Mesenchymal stem cell (in vitro differentiated cells and primary cell): ENCODE measurements at regions not wholly inside any gene's neighbourhood (a gene's known extent, or its start where the extent isn't known, plus 50 kb on each side); places are given as distances from the start of the nearest gene placed in this dataset.

Experiments used
- DNase-seq: peaks from one replicate; pipeline ENCODE4 v3.0.0-alpha.2; 2013
- H2AFZ ChIP-seq: one replicate; pipeline ENCODE4 v1.6.1; 2013; ENCODE audit warnings: low read depth, mild to moderate bottlenecking, control low read depth, inconsistent platforms, low read length, moderate library complexity
- H2AK5ac ChIP-seq: 2 replicates; pipeline ENCODE4 v1.6.1; 2013; ENCODE audit warnings: low read length, moderate library complexity, mild to moderate bottlenecking, inconsistent platforms; ENCODE audit not compliant: severe bottlenecking
- H2BK120ac ChIP-seq: one replicate; pipeline ENCODE4 v1.6.1; 2013; ENCODE audit warnings: low read depth, mild to moderate bottlenecking, inconsistent platforms, low read length, moderate library complexity
- H2BK12ac ChIP-seq, 2 experiments: one replicate each; pipeline ENCODE4 v1.6.1; 2013; ENCODE audit warnings: inconsistent platforms in 2 of 2, low read length in 2 of 2, mild to moderate bottlenecking in 2 of 2, moderate library complexity in 2 of 2, control low read depth in 1 of 2
- H2BK15ac ChIP-seq: one replicate; pipeline ENCODE4 v1.6.1; 2013; ENCODE audit warnings: mild to moderate bottlenecking, low read depth, inconsistent platforms; ENCODE audit not compliant: poor library complexity, severe bottlenecking
- H2BK5ac ChIP-seq: 2 replicates; pipeline ENCODE4 v1.6.1; 2013; ENCODE audit warnings: low read depth, mild to moderate bottlenecking, low read length, control low read depth, inconsistent platforms; ENCODE audit not compliant: poor library complexity, severe bottlenecking
- H3K14ac ChIP-seq, 2 experiments: one replicate each; pipeline ENCODE4 v1.6.1; 2013; ENCODE audit warnings: inconsistent platforms in 2 of 2, low read length in 2 of 2, control low read depth in 1 of 2, mild to moderate bottlenecking in 1 of 2, moderate library complexity in 1 of 2
- H3K18ac ChIP-seq, 2 experiments: one replicate each; pipeline ENCODE4 v1.6.1; 2013; ENCODE audit warnings: inconsistent platforms in 2 of 2, low read length in 2 of 2, control low read depth in 1 of 2, low read depth in 1 of 2, mild to moderate bottlenecking in 1 of 2
- H3K23ac ChIP-seq, 2 experiments: one replicate each; pipeline ENCODE4 v1.6.1; 2013; ENCODE audit warnings: inconsistent platforms in 2 of 2, low read length in 2 of 2, mild to moderate bottlenecking in 2 of 2, moderate library complexity in 2 of 2, control low read depth in 1 of 2
- H3K27ac ChIP-seq: 2 replicates; pipeline ENCODE4 v1.5.1; 2013; ENCODE audit warnings: mild to moderate bottlenecking, moderate library complexity, low read length, control low read depth, inconsistent platforms; ENCODE audit not compliant: poor library complexity, severe bottlenecking
- H3K27me3 ChIP-seq, 2 experiments: 2 replicates each; pipeline versions ENCODE4 v1.6.1 to v1.7.0; 2013; ENCODE audit warnings: low read length in 2 of 2, mild to moderate bottlenecking in 2 of 2, moderate library complexity in 2 of 2, control low read depth in 1 of 2, inconsistent platforms in 1 of 2; ENCODE audit not compliant: control insufficient read depth in 1 of 2, insufficient read depth in 1 of 2
- H3K36me3 ChIP-seq, 2 experiments: 2 replicates each; pipeline versions ENCODE4 v1.6.1 to v1.7.0; 2013; ENCODE audit warnings: low read length in 2 of 2, control low read depth in 1 of 2, inconsistent platforms in 1 of 2, low read depth in 1 of 2, mild to moderate bottlenecking in 1 of 2; ENCODE audit not compliant: insufficient read depth in 2 of 2, control insufficient read depth in 1 of 2
- H3K4ac ChIP-seq, 2 experiments: one replicate each; pipeline ENCODE4 v1.6.1; 2013; ENCODE audit warnings: inconsistent platforms in 2 of 2, low read length in 2 of 2, mild to moderate bottlenecking in 2 of 2, moderate library complexity in 2 of 2, control low read depth in 1 of 2, low read depth in 1 of 2
- H3K4me1 ChIP-seq: 2 replicates; pipeline ENCODE4 v1.6.1; 2013; ENCODE audit warnings: low read depth, low read length, control low read depth; ENCODE audit not compliant: control insufficient read depth, insufficient read depth
- H3K4me2 ChIP-seq: 2 replicates; pipeline ENCODE4 v1.6.1; 2013; ENCODE audit warnings: low read length, mild to moderate bottlenecking, inconsistent platforms; ENCODE audit not compliant: poor library complexity, severe bottlenecking
- H3K4me3 ChIP-seq, 2 experiments: 2 replicates each; pipeline versions ENCODE4 v1.5.1 to v1.7.0; 2013; ENCODE audit warnings: low read length in 2 of 2, mild to moderate bottlenecking in 2 of 2, control low read depth in 1 of 2, low read depth in 1 of 2; ENCODE audit not compliant: insufficient read depth in 1 of 2
- H3K79me1 ChIP-seq: replicated peaks from 2 replicates; pipeline ENCODE4 v1.6.1; 2013; ENCODE audit warnings: mild to moderate bottlenecking, control low read depth, low read length, inconsistent platforms; ENCODE audit not compliant: poor library complexity, severe bottlenecking
- H3K9ac ChIP-seq: 2 replicates; pipeline ENCODE4 v1.7.0; 2013; ENCODE audit warnings: mild to moderate bottlenecking, low read length, moderate library complexity
- H3K9me3 ChIP-seq: 2 replicates; pipeline ENCODE4 v1.7.0; 2013; ENCODE audit warnings: mild to moderate bottlenecking, low read length; ENCODE audit not compliant: control insufficient read depth
- H4K8ac ChIP-seq: one replicate; pipeline ENCODE4 v1.6.1; 2013; ENCODE audit warnings: inconsistent platforms, mild to moderate bottlenecking, low read length, moderate library complexity
- H4K91ac ChIP-seq: one replicate; pipeline ENCODE4 v1.6.1; 2013; ENCODE audit warnings: mild to moderate bottlenecking, low read length, inconsistent platforms
- WGBS: methylation state at CpG from one replicate; pipeline ENCODE4 v1.1.7; 2013; ENCODE audit warnings: mixed read lengths; 5-methylcytosine and 5-hydroxymethylcytosine counted together

- no peak overlapping the region for H3K9ac ChIP-seq
- no peak overlapping the region for H2BK15ac ChIP-seq
- H3K4me1 ChIP-seq: no peaks in the 10 kb centered on the region
- 69% methylated on average over 2 of the region's 2 CpGs for WGBS
- H3K18ac ChIP-seq: no peak overlapping the region
- H3K79me1 ChIP-seq: no peaks in the 10 kb centered on the region
- H3K27ac ChIP-seq: no peak overlapping the region
- no peaks in the 10 kb centered on the region for H3K36me3 ChIP-seq
- no peak overlapping the region for H3K14ac ChIP-seq
- H4K91ac ChIP-seq: no peak overlapping the region
- H3K4me2 ChIP-seq: no peak overlapping the region
- H2AK5ac ChIP-seq: no peak overlapping the region
- DNase-seq: no peak
- H4K8ac ChIP-seq: no peak overlapping the region
- no peaks in the 10 kb centered on the region for H3K27me3 ChIP-seq
- H3K23ac ChIP-seq: no peak overlapping the region
- H3K4me3 ChIP-seq: no peak overlapping the region
- H3K9me3 ChIP-seq: peaks cover 17% of the 10 kb centered on the region
- no peak overlapping the region for H2BK120ac ChIP-seq
- no peak overlapping the region for H2AFZ ChIP-seq
- H2BK5ac ChIP-seq: no peak overlapping the region
- H3K4ac ChIP-seq: no peak overlapping the region
- no peak overlapping the region for H2BK12ac ChIP-seq
Observed at GRCh38 chr3:945738-946137, 147.1 kb upstream of the CNTN6 start.

- Histone ChIP-seq H2BK15ac (no peak overlapping the region), H2AK5ac (no peak overlapping the region), H2BK120ac (no peak overlapping the region), H3K9ac (no peak overlapping the region), H3K27me3 (no peaks in the 10 kb centered on the region), H3K23ac (no peak overlapping the region), H2BK12ac (no peak overlapping the region), H3K4ac (no peak overlapping the region), H3K9me3 (peaks cover 5% of the 10 kb centered on the region), H3K79me1 (no peaks in the 10 kb centered on the region), H4K8ac (no peak overlapping the region), H3K27ac (no peak overlapping the region), H3K14ac (no peak overlapping the region), H3K4me1 (no peaks in the 10 kb centered on the region), H3K18ac (no peak overlapping the region), H2AFZ (no peak overlapping the region), H3K4me2 (no peak overlapping the region), H3K4me3 (no peak overlapping the region), H4K91ac (no peak overlapping the region), H3K36me3 (no peaks in the 10 kb centered on the region), H2BK5ac (no peak overlapping the region)
- WGBS: 75% methylated on average over 1 of the region's 1 CpG
- no peak for DNase-seq
Observed at GRCh38 chr3:952906-953305, 139.9 kb upstream of the CNTN6 start.

GRCh38 chr3:963255-963654 lies 129.6 kb upstream of the CNTN6 start:
- H3K36me3 ChIP-seq: no peaks in the 10 kb centered on the region
- H2AFZ ChIP-seq: no peak overlapping the region
- no peak overlapping the region for H3K4me3 ChIP-seq
- no peak overlapping the region for H3K23ac ChIP-seq
- H3K4me2 ChIP-seq: no peak overlapping the region
- no peak overlapping the region for H3K14ac ChIP-seq
- H3K18ac ChIP-seq: no peak overlapping the region
- H3K9ac ChIP-seq: no peak overlapping the region
- H3K27ac ChIP-seq: no peak overlapping the region
- no peak overlapping the region for H2BK12ac ChIP-seq
- H3K79me1 ChIP-seq: no peaks in the 10 kb centered on the region
- no peak overlapping the region for H4K8ac ChIP-seq
- DNase-seq: no peak
- no peak overlapping the region for H2BK15ac ChIP-seq
- WGBS: 80% methylated on average over 2 of the region's 2 CpGs
- H2BK120ac ChIP-seq: no peak overlapping the region
- H4K91ac ChIP-seq: no peak overlapping the region
- H3K9me3 ChIP-seq: peaks cover 19% of the 10 kb centered on the region
- H3K4ac ChIP-seq: no peak overlapping the region
- no peak overlapping the region for H2BK5ac ChIP-seq
- no peaks in the 10 kb centered on the region for H3K4me1 ChIP-seq
- H3K27me3 ChIP-seq: no peaks in the 10 kb centered on the region
- no peak overlapping the region for H2AK5ac ChIP-seq

- 88% methylated on average over 1 of the region's 3 CpGs for WGBS
Observed at GRCh38 chr3:963755-964154, 129.1 kb upstream of the CNTN6 start.

More at GRCh38 chr3:963755-964154, 129.1 kb upstream of the CNTN6 start:
- no peaks in the 10 kb centered on the region for H3K4me1 ChIP-seq
- H4K8ac ChIP-seq: no peak overlapping the region
- H3K4me3 ChIP-seq: no peak overlapping the region
- H3K4ac ChIP-seq: no peak overlapping the region
- H2AFZ ChIP-seq: no peak overlapping the region
- H2BK120ac ChIP-seq: no peak overlapping the region
- no peak overlapping the region for H2BK15ac ChIP-seq
- H2BK12ac ChIP-seq: no peak overlapping the region
- H3K36me3 ChIP-seq: no peaks in the 10 kb centered on the region
- no peak overlapping the region for H3K23ac ChIP-seq
- H3K14ac ChIP-seq: no peak overlapping the region
- H3K18ac ChIP-seq: no peak overlapping the region
- H3K79me1 ChIP-seq: no peaks in the 10 kb centered on the region
- H3K9ac ChIP-seq: no peak overlapping the region
- no peak overlapping the region for H3K4me2 ChIP-seq
- H2AK5ac ChIP-seq: no peak overlapping the region
- no peak overlapping the region for H2BK5ac ChIP-seq
- H3K27me3 ChIP-seq: no peaks in the 10 kb centered on the region
- H4K91ac ChIP-seq: no peak overlapping the region
- H3K9me3 ChIP-seq: peaks cover 19% of the 10 kb centered on the region
- H3K27ac ChIP-seq: no peak overlapping the region
- DNase-seq: no peak
